H1 (cell line): ENCODE measurements at regions not wholly inside any gene's neighbourhood (a gene's known extent, or its start where the extent isn't known, plus 50 kb on each side); places are given as distances from the start of the nearest gene placed in this dataset.

ENCODE experiments used
- BACH1 ChIP-seq: IDR thresholded peaks from 2 replicates; pipeline ENCODE4 v1.6.1; 2012; ENCODE audit warnings: low read length, improper control_type of control experiment
- RAD21 ChIP-seq, 2 experiments: IDR thresholded peaks in 1 of 2; conservative IDR thresholded peaks in 1 of 2; 2 replicates each; pipeline ENCODE4 v1.6.1; 2011; ENCODE audit warnings: low read depth in 2 of 2, low read length in 2 of 2, improper control_type of control experiment in 1 of 2, inconsistent platforms in 1 of 2, mild to moderate bottlenecking in 1 of 2, moderate library complexity in 1 of 2
- RBBP5 ChIP-seq: IDR thresholded peaks from 2 replicates; pipeline ENCODE4 v1.7.1; 2012; ENCODE audit warnings: low read depth, mild to moderate bottlenecking, inconsistent platforms, low read length, moderate library complexity, borderline replicate concordance

DNA sequence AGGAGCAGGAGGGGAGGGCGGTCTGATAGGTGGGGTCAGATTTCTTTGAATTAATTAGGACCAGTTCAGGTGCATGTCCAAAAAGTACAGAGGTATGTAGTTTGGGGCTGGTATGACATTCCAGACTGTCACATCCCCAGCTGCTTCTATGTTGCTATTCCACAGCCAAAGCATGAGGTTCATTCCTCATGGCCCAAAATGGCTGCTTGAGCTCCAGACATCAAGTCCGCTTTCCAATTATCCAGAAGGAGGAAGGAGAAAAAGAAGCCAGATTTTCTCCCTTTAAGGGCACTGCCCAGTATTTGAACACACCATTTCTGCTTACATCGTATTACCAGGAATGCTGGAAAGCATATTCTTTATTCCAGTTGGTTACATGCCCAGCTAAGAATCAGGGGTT lies 58.0 kb upstream of the CD82 start (continued):
- TF ChIP-seq RAD21 (IDR thresholded peaks at IDR 0.05 in 1 of 2, conservative IDR thresholded peaks at IDR 0.05 in 1 of 2; ENCODE audit: low read depth in 2 of 2, low read length in 2 of 2): no peak
- no peak for TF ChIP-seq BACH1
- TF ChIP-seq RBBP5: no peak
